GM19240 (cell line): ENCODE measurements at regions not wholly inside any gene's neighbourhood (a gene's known extent, or its start where the extent isn't known, plus 50 kb on each side); places are given as distances from the start of the nearest gene placed in this dataset.

ENCODE experiments used
- DNase-seq: peaks from one replicate; pipeline ENCODE4 v3.0.0; 2011; ENCODE audit warnings: low spot score; ENCODE audit not compliant: insufficient read length

- DNase-seq, result no peak
Measured at GRCh38 chr18:55856679-55857078, 268.7 kb upstream of the TCF4 start.

GRCh38 chr18:55856229-55856628 lies 268.2 kb upstream of the TCF4 start:
- no peak for DNase-seq

- no peak for DNase-seq
Measured at GRCh38 chr18:55853268-55853667, 265.3 kb upstream of the TCF4 start.

- no peak for DNase-seq
Measured at GRCh38 chr18:55850904-55851303, 262.9 kb upstream of the TCF4 start.

DNA sequence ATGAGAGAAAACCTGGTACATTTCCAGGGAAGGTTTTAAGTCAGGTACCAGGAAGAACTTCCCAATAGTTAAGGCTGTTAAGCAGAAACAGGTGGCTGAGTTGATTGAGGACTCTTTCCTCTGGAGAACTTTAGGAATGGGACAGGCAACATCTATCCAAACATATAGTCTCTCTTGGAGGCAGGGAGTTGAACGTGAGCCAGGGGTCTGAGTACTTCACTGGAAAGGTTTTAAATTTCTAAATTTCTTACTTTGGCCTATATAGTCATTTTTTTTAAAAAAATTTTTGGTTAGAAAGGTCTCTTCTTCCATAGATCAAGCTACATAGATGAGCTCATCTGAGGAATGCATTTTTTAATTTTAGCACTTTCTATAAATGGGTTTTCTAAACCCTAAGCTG lies 261.4 kb upstream of the TCF4 start:
- no peak for DNase-seq

DNA sequence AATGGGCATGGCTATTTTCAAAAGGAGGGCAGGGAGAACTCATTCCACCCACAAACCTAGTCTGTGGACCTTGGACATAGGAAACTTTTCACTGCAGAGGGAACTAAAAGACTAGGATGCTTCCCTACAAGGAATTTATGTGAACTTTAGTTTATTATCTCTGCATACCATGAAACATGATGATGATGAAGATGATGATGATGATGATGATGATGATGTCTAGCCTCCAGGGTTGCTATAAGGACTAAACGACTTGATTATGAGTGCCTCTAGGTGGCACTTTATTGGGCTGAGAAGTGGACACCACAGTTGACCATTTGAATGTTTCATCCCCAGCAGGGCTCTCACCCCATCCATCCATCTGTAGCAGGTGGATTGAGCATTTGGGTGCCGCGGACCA lies 260.0 kb upstream of the TCF4 start:
- no peak for DNase-seq

DNA sequence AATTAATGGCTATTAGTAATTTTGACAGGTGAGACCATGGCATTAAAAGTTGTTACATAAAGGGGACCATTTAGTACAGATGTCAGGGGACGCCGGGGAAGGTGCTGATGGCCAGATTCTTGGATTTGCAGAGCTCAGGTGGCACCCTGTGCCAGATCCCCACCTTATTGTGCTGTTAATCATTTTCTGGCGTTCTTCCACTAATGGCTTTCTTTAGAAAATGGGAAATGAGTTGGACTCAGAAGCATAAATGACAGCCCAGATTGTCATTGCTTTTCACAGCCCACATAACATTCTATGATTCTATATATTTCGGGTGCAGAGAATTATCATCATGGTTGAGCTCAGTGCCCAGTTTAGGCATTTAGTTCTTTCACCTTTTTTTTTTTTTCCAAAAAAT lies 257.2 kb upstream of the TCF4 start:
- no peak for DNase-seq

GRCh38 chr18:55844382-55844781 lies 256.4 kb upstream of the TCF4 start:
- DNase-seq, result no peak

- DNase-seq, result no peak
Measured at GRCh38 chr18:55841314-55841713, 253.3 kb upstream of the TCF4 start.

DNA sequence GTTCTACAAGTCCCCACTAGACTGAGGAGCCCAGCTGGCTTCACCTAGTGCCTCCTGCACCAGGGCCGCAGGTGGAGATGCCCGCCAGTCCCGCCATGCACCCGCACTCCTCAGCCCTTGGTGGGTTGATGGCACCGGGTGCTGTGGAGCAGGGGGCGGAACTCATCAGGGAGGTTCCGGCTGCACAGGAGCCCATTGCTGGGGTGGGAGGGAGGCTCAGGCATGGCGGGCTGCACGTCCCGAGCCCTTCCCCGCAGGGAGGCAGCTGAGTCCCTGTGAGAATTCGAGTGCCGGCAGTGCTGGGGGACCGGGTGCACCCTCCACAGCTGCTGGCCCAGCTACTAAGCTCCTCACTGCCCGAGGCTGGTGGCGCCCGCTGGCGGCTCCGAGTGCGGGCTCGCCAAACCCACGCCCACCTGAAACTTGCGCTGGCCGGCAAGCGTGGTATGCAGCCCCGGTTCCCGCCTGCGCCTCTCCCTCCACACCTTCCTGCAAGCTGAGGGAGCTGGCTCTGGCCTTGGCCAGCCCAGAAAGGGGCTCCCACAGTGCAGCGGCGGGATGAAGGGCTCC lies 252.7 kb upstream of the TCF4 start:
- DNase-seq, result no peak

DNA sequence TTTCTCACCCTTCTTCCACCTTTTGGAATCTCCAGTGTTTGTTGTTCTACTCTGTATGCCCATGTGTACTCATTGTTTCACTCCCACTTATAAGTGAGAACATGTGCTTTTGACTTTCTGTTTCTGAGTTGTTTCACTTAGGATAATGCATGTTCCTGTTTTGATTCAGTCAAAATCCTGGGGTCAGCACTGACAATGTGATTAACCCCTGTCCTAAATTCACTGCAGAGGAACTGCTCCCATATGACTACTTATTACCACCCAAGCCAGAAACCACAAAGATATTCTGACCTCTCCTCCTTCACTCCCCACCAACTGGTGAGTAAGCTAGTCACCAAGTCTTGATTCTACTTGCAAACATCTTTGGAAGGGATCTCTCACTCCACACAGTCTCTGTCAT lies 251.4 kb upstream of the TCF4 start:
- DNase-seq, result no peak

GRCh38 chr18:55838841-55839240 lies 250.8 kb upstream of the TCF4 start:
- no peak for DNase-seq

DNA sequence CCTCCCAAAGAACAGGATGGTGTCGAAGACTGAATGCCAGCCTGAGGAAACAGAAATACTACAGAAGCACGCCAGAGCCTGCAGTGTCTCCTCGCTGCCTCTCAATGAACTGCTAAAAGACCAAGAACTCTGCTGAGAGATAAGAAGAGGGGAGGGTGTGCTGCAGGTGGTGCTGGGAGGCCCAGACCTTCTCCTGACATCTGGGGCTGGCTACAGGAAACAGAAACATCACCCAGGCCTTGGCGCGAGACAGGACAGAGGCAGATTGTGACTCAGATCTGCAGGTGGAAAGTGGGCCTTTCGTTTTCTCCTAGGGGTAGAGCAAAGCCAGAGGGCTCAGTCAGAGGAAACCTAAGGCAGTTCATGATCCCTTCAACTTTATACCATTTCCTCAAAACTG lies 250.3 kb upstream of the TCF4 start:
- DNase-seq, result no peak

DNA sequence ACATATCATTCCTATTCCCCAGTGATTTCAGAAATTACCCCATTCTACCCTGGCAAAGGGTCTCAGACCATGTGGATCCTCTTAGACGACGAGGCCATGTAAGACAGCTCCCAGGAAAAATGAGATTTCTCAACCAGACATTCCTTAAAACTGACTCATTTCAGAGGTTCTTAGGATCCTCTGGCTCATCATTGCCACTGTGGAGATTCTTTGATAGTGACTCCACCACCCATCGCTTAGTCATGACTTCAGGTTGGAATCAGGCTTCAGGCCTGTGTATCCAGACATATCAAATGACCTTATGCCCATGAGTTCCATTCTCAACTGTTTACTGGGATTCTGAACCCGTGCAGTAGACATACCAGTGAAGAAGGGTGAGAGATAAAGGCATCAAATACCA lies 245.6 kb upstream of the TCF4 start:
- DNase-seq, result no peak

DNA sequence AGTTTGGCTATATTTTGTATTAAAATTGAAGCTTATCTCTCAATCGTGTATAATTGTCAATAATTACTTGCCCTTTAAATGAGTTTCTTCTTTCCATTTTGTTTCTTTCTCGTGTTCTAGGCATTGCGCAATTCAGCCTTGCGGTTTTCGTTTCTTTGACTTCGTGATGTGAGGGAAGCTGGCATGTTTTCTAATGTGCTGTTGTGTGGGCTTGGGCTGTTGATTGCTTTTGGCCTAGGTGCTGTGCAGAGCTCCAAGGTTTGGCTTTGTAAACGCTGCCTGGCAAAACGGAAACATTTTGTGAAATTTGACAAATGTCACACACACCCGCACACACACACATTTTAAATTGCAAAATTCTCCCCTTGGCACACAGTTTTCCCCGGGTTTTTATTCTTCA lies 242.6 kb upstream of the TCF4 start:
- no peak for DNase-seq

DNA sequence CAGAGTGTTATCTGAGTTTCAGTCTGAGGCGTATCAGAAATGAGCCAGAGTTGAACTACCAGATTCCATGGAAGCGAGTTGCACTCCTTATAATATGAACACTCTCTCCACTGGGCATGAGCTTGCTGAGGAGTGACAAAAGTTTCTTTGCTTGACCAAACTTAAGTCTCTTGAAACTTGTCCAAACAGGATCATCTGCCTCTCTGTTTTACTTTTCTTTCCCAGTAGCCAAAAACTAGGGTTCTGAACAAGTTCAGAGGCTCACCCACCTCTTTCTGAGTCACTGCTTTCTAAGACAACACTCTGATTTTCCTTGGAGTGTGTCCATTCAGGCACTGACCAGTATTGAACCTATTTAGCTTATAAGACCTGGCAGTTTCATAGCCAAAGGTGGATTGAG lies 233.2 kb upstream of the TCF4 start:
- DNase-seq, result no peak

- no peak for DNase-seq
Measured at GRCh38 chr18:55819448-55819847, 231.5 kb upstream of the TCF4 start.

GRCh38 chr18:55818284-55818683 lies 230.3 kb upstream of the TCF4 start:
- DNase-seq, result no peak

DNA sequence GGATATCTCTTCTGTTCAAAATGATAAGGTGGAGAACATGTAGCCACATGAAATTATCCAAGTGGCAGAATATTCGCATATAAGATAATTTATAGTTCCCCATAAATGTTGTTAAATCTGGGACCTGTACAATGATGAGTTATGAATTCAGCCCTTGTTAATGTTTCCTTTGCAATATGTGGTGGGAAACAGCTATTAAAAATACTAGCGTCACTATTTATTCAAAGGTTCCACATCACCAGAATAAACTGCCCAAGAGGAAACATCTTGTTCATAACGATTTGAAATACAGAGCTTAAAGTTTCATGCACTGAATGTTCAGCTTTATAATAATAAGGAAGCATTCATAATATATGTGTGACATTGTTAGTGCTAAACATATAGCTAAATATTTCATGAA lies 223.9 kb upstream of the TCF4 start:
- DNase-seq, result no peak

GRCh38 chr18:55805666-55806065 lies 217.7 kb upstream of the TCF4 start:
- no peak for DNase-seq

DNA sequence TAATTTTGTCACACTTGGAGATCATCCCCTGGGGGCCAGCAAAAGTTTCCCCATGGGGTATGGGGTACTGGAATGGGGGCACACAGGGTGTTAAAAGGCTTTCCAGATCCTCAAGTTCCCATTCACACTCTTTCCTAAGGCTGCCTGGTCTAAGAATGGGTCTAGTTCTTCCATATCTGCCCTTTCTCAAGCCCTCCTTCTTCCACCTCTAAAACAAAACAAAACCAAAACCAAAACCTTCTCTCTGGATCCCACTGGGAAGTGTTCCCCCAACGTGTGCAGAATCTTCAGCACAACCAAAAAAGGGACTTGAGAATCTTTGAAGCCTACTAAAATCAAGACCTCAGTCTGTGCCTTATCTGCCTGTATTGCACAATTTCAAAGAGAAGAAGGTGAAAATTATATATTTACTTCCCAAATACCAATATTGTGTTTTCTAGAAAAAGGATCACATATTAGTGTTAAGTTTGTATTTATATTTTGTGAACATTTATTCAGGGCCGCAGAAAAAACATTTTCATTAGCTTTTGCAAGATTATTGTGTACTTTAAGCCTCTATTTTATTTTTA lies 207.2 kb upstream of the TCF4 start:
- no peak for DNase-seq

GRCh38 chr18:55794288-55795052 lies 206.5 kb upstream of the TCF4 start:
- no peak for DNase-seq

DNA sequence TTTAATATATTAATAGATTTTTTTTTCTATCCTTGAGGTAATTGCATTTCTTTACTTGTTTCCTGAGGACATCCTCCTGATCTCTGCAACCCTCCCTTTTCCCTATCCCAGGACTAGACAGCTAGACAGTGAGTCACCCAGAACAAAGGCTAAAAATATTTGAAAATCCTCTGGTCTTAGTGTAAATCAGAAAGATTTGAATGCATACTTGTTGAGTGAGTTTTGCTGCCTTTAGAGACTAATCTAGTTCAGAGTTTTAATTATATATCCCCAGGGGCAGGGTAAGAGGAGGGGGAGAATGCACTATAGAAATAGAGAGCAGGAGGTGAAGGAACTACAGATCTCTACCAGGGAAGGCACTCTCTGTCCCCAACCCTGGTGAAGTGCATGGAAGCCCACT lies 202.3 kb upstream of the TCF4 start:
- no peak for DNase-seq
